Left lung (tissue), 4 donors: ENCODE measurements at regions not wholly inside any gene's neighbourhood (a gene's known extent, or its start where the extent isn't known, plus 50 kb on each side); places are given as distances from the start of the nearest gene placed in this dataset.
A peak's percentile ranks its signal among the peaks of the same experiment; 100 is the strongest.
"Not testable (repeated sequence)": the region's sequence is repeated elsewhere in the genome, so short reads cannot be mapped to it uniquely, and the experiment has no call there.

Source experiments
- ATAC-seq: fragments of 200-7000 bp; cut with Tn5 transposase; one replicate; pipeline ENCODE4 v1.9.1; 2020; ENCODE audit warnings: moderate library complexity
- DNase-seq, 4 donors: peaks; one replicate each; pipeline ENCODE4 v3.0.0-alpha.2; 2013 to 2020
- H3K27ac ChIP-seq, 2 donors: fragments of 200-600 bp; sonication (generic) in 1 of 2; one replicate each; pipeline versions ENCODE4 v1.5.0 to v1.8.0; 2020 to 2021
- H3K27me3 ChIP-seq, 2 donors: fragments of 200-600 bp; sonication (generic) in 1 of 2; one replicate each; pipeline versions ENCODE4 v1.5.0 to v1.8.0; 2020 to 2021
- H3K36me3 ChIP-seq, 2 donors: fragments of 200-600 bp; sonication (generic) in 1 of 2; one replicate each; pipeline versions ENCODE4 v1.5.0 to v1.8.0; 2020 to 2021
- H3K4me1 ChIP-seq, 2 donors: fragments of 200-600 bp; one replicate each; pipeline ENCODE4 v1.8.0; 2021
- H3K4me3 ChIP-seq, 2 donors: fragments of 200-600 bp; sonication (generic) in 1 of 2; one replicate each; pipeline versions ENCODE4 v1.5.0 to v1.8.0; 2020 to 2021; ENCODE audit warnings: mild to moderate bottlenecking in 1 of 2
- H3K9me3 ChIP-seq, 2 donors: fragments of 200-600 bp; sonication (generic) in 1 of 2; one replicate each; pipeline versions ENCODE4 v1.5.0 to v1.8.0; 2020 to 2021
- CTCF ChIP-seq, 2 donors: fragments of 200-600 bp; sonication (generic) in 1 of 2; IDR thresholded peaks; one replicate each; pipeline versions ENCODE4 v1.5.0 to v1.8.0; 2021; ENCODE audit warnings: antibody characterized with exemption in 2 of 2
- intact Hi-C, 2 donors: fragments of 100-400 bp; cut with DNase I; formaldehyde crosslinking; loops; one replicate each; pipeline versions ENCODE4 v1.11.2 to v1.14.2; 2022
- donor health status: DM: no; HTN: yes; CAD: no.
- donor health status: DM: no; HTN: no; CAD: no.

DNA sequence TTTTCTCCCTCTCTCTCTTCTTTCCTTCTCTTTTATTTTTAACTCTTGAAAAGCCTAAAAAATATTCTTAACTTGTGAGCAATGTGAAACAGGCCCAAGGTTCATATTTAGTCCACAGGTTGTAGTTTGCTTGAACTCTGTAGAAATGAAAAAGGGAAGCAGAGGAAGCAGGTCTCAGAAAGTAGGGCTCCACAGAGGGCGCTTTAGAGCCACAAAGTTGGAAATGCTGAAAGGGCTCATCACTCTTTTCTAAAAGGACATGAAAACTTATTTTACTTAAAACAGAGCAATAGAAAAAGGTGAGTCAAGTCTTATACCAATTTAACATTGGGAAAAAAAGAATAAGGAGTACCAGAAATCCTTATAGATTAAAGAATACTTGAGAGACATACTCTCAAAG lies 247.0 kb downstream of the USP25 start:
- H3K27ac ChIP-seq: no peak overlapping the region
- no peaks in the 10 kb centered on the region for H3K4me1 ChIP-seq
- no peaks in the 10 kb centered on the region for H3K9me3 ChIP-seq
- intact Hi-C loops: no loop called here
- no peaks in the 10 kb centered on the region for H3K36me3 ChIP-seq
- no peak overlapping the region for H3K4me3 ChIP-seq
- H3K27me3 ChIP-seq: no peaks in the 10 kb centered on the region
- no peak for TF ChIP-seq CTCF (IDR thresholded peaks at IDR 0.05)
- no peak for ATAC-seq
- no peak for DNase-seq

- DNase-seq (no peak), ATAC-seq (peak; percentile 79)
- Histone ChIP-seq H3K27ac (no peak overlapping the region), H3K36me3 (no peaks in the 10 kb centered on the region), H3K9me3 (no peaks in the 10 kb centered on the region), H3K27me3 (no peaks in the 10 kb centered on the region), H3K4me3 (no peak overlapping the region), H3K4me1 (no peaks in the 10 kb centered on the region)
- intact Hi-C loops: no loop called here
- no peak for TF ChIP-seq CTCF (IDR thresholded peaks at IDR 0.05)
These were observed 248.5 kb downstream of the USP25 start for GRCh38 chr21:15978215-15978738.

DNA sequence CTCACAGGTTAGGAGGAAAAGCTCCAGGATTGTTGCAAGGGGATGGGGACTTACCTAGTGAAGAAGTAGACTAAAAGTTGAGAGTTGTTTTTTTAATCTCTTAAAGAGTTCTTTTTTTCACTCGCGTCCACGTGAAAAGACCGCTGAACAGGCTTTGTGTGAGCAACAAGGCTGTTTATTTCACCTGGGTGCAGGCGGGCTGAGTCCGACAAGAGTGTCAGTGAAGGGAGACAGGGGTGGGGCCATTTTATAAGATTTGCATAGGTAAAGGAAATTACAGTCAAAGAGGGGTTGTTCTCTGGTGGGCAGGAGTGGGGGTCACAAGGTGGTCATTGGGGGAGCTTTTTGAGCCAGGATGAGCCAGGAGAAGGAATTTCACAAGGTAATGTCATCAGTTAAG lies 249.7 kb downstream of the USP25 start:
- ATAC-seq, H3K9me3 ChIP-seq, H3K27ac ChIP-seq, H3K4me3 ChIP-seq, intact Hi-C loops, H3K36me3 ChIP-seq, H3K4me1 ChIP-seq, DNase-seq, H3K27me3 ChIP-seq: not testable (repeated sequence)

GRCh38 chr21:15986277-15986676 lies 256.5 kb downstream of the USP25 start:
- no peaks in the 10 kb centered on the region for H3K9me3 ChIP-seq
- H3K4me3 ChIP-seq: no peak overlapping the region
- no peaks in the 10 kb centered on the region for H3K4me1 ChIP-seq
- intact Hi-C loops: no loop called here
- H3K27me3 ChIP-seq: no peaks in the 10 kb centered on the region
- no peak for TF ChIP-seq CTCF (IDR thresholded peaks at IDR 0.05)
- H3K36me3 ChIP-seq: no peaks in the 10 kb centered on the region
- peak in 1 of 4 donors; percentile 9 for DNase-seq
- H3K27ac ChIP-seq: no peak overlapping the region
- ATAC-seq: no peak

DNA sequence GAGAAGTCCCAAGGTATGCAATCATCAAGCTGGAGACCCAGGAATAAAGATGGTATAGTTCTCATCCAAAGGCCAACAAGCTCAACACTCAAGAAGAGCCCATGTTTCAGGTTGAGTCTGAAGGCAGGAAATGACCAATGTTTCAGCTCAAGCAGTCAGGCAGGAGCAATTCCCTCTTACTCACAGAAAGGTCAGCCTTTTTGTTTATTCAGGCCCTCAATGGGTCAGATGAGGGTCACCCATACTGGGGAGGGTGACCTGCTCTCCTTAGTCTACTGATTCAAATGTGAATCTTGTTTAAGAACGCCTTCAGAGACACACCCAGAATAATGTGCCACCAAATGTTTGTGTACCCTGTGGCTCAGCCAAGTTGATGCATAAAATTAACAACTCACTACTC lies 262.4 kb downstream of the USP25 start:
- no peaks in the 10 kb centered on the region for H3K27me3 ChIP-seq
- no peaks in the 10 kb centered on the region for H3K9me3 ChIP-seq
- no peaks in the 10 kb centered on the region for H3K4me1 ChIP-seq
- DNase-seq (no peak), ATAC-seq (no peak)
- no peaks in the 10 kb centered on the region for H3K36me3 ChIP-seq
- intact Hi-C loops: no loop called here
- H3K4me3 ChIP-seq: no peak overlapping the region
- TF ChIP-seq CTCF (IDR thresholded peaks at IDR 0.05): no peak
- no peak overlapping the region for H3K27ac ChIP-seq

GRCh38 chr21:15993951-15994350 lies 264.2 kb downstream of the USP25 start:
- no peaks in the 10 kb centered on the region for H3K4me1 ChIP-seq
- H3K36me3 ChIP-seq: no peaks in the 10 kb centered on the region
- DNase-seq (no peak), ATAC-seq (no peak)
- H3K27me3 ChIP-seq: no peaks in the 10 kb centered on the region
- no peak for TF ChIP-seq CTCF (IDR thresholded peaks at IDR 0.05)
- no peak overlapping the region for H3K27ac ChIP-seq
- no peak overlapping the region for H3K4me3 ChIP-seq
- H3K9me3 ChIP-seq: no peaks in the 10 kb centered on the region
- intact Hi-C loops: no loop called here
